ENCODE measurements at regions not wholly inside any gene's neighbourhood (a gene's known extent, or its start where the extent isn't known, plus 50 kb on each side); places are given as distances from the start of the nearest gene placed in this dataset.

DNA sequence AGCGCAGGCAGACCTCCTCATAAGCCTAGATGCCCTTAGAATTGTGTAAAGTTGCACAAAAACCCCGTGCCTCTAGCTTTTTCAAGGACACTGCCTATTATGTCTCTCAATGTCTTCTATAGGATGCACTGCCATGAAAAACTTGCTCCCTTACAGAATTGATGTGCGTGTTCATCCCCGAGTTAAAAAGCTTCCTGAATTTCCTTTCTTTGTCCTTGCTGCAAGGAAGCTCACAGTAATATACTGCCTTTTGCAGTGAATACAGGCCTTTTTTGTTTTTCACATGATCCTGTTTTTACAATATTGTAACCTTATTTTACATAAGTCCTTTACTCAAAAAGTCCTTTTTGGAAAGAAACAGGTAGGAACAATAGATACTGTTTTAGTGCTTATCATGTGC lies 193.0 kb downstream of the TTLL7 start:
- H2AK9ac ChIP-seq (replicated peaks; ENCODE audit: low read depth, low read length, poor library complexity), result no peak overlapping the region
- H3K4me1 ChIP-seq (ENCODE audit: control insufficient read depth, insufficient read depth, low read length), result no peaks in the 10 kb centered on the region
- no peaks in the 10 kb centered on the region for H3K36me3 ChIP-seq (ENCODE audit: control insufficient read depth, insufficient read depth, low read length)
- H3K18ac ChIP-seq (ENCODE audit: low read depth, low read length), result no peak overlapping the region
- no peak overlapping the region for H4K5ac ChIP-seq (ENCODE audit: low read depth, low read length)
- H2BK20ac ChIP-seq (ENCODE audit: low read depth, low read length), result no peak overlapping the region
- no peak overlapping the region for H3K9ac ChIP-seq (ENCODE audit: low read depth, low read length)
- ATAC-seq (ENCODE audit: low read depth), result no peak
- no peaks in the 10 kb centered on the region for H3K9me1 ChIP-seq (ENCODE audit: insufficient read depth, low read length)
- no peak overlapping the region for H4K91ac ChIP-seq (ENCODE audit: insufficient read depth, low read depth, low read length)
- no peaks in the 10 kb centered on the region; the same call in 1 of the 2 replicates for H3K27me3 ChIP-seq (ENCODE audit: control insufficient read depth, insufficient read depth, low read length)
- H3K4ac ChIP-seq (ENCODE audit: low read depth, low read length), result no peak overlapping the region
- intact Hi-C loops (cut with micrococcal nuclease) (no loop called here), dilution Hi-C loops (cut with HindIII; ENCODE audit: low sequenced_read_pairs, unreplicated experiment) (no loop called here), in situ Hi-C loops (cut with MboI; ENCODE audit: low sequenced_read_pairs) (no loop called here)
- H2BK120ac ChIP-seq (ENCODE audit: low read depth, low read length), result no peak overlapping the region
- no peaks in the 10 kb centered on the region for H3K79me1 ChIP-seq (ENCODE audit: low read depth in 1 of 2, low read length in 2 of 2)
- no peak overlapping the region for H2AK5ac ChIP-seq (ENCODE audit: low read depth, low read length)
- H3K4me2 ChIP-seq (ENCODE audit: low read depth, low read length), result no peak overlapping the region
- no peaks in the 10 kb centered on the region for H4K20me1 ChIP-seq (ENCODE audit: insufficient read depth, low read length)
- no peak overlapping the region for H2BK5ac ChIP-seq (ENCODE audit: low read depth, low read length, poor library complexity, severe bottlenecking)
- H2AFZ ChIP-seq (replicated peaks; ENCODE audit: low read length, poor library complexity), result no peak overlapping the region
- no peak overlapping the region for H3K27ac ChIP-seq (ENCODE audit: insufficient read depth, low read length)
- H3K56ac ChIP-seq (ENCODE audit: extremely low read depth, insufficient read depth, low read length), result no peak overlapping the region
- ChIA-PET CTCF (interaction anchor here (0.5 kb wide), 1 partner anchor 10 kb away, joined by 6 read pairs; no protein-coding TSS in a partner anchor), POLR2A (ENCODE audit: unreplicated experiment) (no interaction called here)
- WGBS, 2 experiments (ENCODE audit: extremely low coverage in 2 of 2, insufficient read length in 1 of 2), result 64% methylated on average over 2 of the region's 4 CpGs; no CpG with 5 or more reads in 1 of the 2 experiments
- no TSS peak for BruUV-seq (replicated peaks)
- no peak for TF ChIP-seq NFE2L2 (IDR thresholded peaks at IDR 0.05; ENCODE audit: low read depth, low read length)
- TF ChIP-seq BHLHE40 (IDR thresholded peaks at IDR 0.05; ENCODE audit: low read depth, low read length), result no peak
- TF ChIP-seq USF2 (IDR thresholded peaks at IDR 0.05; ENCODE audit: low read depth, low read length), result no peak
- TF ChIP-seq RFX5 (IDR thresholded peaks at IDR 0.05; ENCODE audit: low read depth, low read length), result no peak
- TF ChIP-seq MAFK (IDR thresholded peaks at IDR 0.05; ENCODE audit: low read depth, low read length), result no peak
- TF ChIP-seq CEBPB (IDR thresholded peaks at IDR 0.05; ENCODE audit: low read depth, low read length), result no peak
- no peak for TF ChIP-seq POLR2A (IDR thresholded peaks at IDR 0.05; ENCODE audit: low read depth, low read length)
- TF ChIP-seq FOS (IDR thresholded peaks at IDR 0.05; ENCODE audit: low read depth, low read length), result no peak
- no peak overlapping the region for H2BK15ac ChIP-seq (ENCODE audit: low read depth, low read length)
- no peak overlapping the region for H3K4me3 ChIP-seq (ENCODE audit: insufficient read depth, low read depth, low read length)
- DNase-seq, result no peak
- H3K9me3 ChIP-seq (ENCODE audit: control insufficient read depth, insufficient read depth, low read length), result no peaks in the 10 kb centered on the region
- no peak overlapping the region for H4K8ac ChIP-seq (ENCODE audit: low read depth in 2 of 2, low read length in 2 of 2)
- no peak overlapping the region for H3K23ac ChIP-seq (ENCODE audit: low read depth, low read length)
- H3K14ac ChIP-seq (replicated peaks; ENCODE audit: low read depth, low read length), result no peak overlapping the region
